ENCODE measurements at regions not wholly inside any gene's neighbourhood (a gene's known extent, or its start where the extent isn't known, plus 50 kb on each side); places are given as distances from the start of the nearest gene placed in this dataset.

DNA sequence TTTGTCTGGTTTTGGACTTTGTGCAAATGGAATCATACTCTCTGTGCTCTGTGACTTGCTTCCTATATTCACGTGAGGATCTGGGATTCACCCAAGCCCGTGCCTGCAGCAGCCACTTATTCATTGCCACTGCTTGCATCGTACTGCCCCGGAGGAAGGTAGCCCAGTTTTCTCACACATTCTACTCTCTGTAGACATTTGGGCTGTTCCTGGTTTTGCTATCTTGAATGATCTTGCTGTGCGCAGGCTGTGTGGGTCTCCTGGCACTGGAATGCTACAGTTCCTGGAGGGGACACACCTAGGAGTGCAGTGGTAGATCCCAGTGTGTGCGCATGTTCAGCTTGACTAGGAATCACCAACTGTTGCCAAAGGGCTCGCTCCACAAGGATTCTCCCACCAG lies 99.2 kb upstream of the BOD1 start:
- peak; percentile 83 for TF ChIP-seq GATA2 (IDR thresholded peaks at IDR 0.05; ENCODE audit: low read depth, low read length)
- no peak for TF ChIP-seq GATA3 (IDR thresholded peaks at IDR 0.05; ENCODE audit: low read depth, low read length)
